K562 (cell line): ENCODE measurements at regions not wholly inside any gene's neighbourhood (a gene's known extent, or its start where the extent isn't known, plus 50 kb on each side); places are given as distances from the start of the nearest gene placed in this dataset.

ENCODE experiments used
- EHMT2 ChIP-seq: fragments of 450-650 bp; IDR thresholded peaks from 2 replicates; pipeline ENCODE4 v1.6.1; 2018; ENCODE audit warnings: antibody characterized with exemption
- ERF ChIP-seq: fragments of 450-650 bp; formaldehyde crosslinking; IDR thresholded peaks from 2 replicates; pipeline ENCODE4 v1.4.0; 2020; ENCODE audit warnings: mild to moderate bottlenecking, mixed read lengths
- IRF2 ChIP-seq: sonication (generic); formaldehyde crosslinking; IDR thresholded peaks from 2 replicates; pipeline ENCODE4 v1.8.1; 2022; ENCODE audit warnings: mild to moderate bottlenecking, missing genetic modification reagents
- JUND ChIP-seq, 2 experiments: IDR thresholded peaks; 2 replicates in 1 of 2; 3 replicates in 1 of 2; pipeline ENCODE4 v1.6.1; 2011; ENCODE audit warnings: borderline replicate concordance in 2 of 2, low read depth in 2 of 2, low read length in 2 of 2, improper control_type of control experiment in 1 of 2, missing biosample characterization in 1 of 2, missing genetic modification characterization in 1 of 2, missing genetic modification reagents in 1 of 2
- KAT8 ChIP-seq: fragments of 450-650 bp; IDR thresholded peaks from 2 replicates; pipeline ENCODE4 v1.6.1; 2016; ENCODE audit warnings: low read depth, mild to moderate bottlenecking
- NFYB ChIP-seq: IDR thresholded peaks from 2 replicates; pipeline ENCODE4 v1.6.1; 2011; ENCODE audit warnings: mild to moderate bottlenecking, moderate library complexity; ENCODE audit not compliant: insufficient read length; ENCODE audit errors: extremely low read depth
- POLR2A ChIP-seq: fragments of 450-650 bp; conservative IDR thresholded peaks from 2 replicates; pipeline ENCODE4 v1.6.1; 2016
- POLR2AphosphoS5 ChIP-seq: IDR thresholded peaks from 2 replicates; pipeline ENCODE4 v1.6.1; 2011; ENCODE audit warnings: mild to moderate bottlenecking, low read depth, low read length, moderate library complexity; ENCODE audit not compliant: control insufficient read depth, insufficient read depth
- TBP ChIP-seq: optimal IDR thresholded peaks from 2 replicates; pipeline ENCODE3; 2011; ENCODE audit warnings: low read depth, low read length, improper control_type of control experiment
- TFAM ChIP-seq: fragments of 250-450 bp; sonication (Bioruptor Pico); conservative IDR thresholded peaks from 2 replicates; pipeline ENCODE4 v1.5.0; 2021; ENCODE audit warnings: mild to moderate bottlenecking, moderate library complexity
- ZNF717 ChIP-seq: fragments of 250-450 bp; sonication (Bioruptor Pico); IDR thresholded peaks from 2 replicates; pipeline ENCODE4 v1.5.0; 2021
- TF ChIP-seq, protein P1 (sequence below): sonication (generic); formaldehyde crosslinking; IDR thresholded peaks from 2 replicates; pipeline ENCODE4 v1.5.0; 2020; ENCODE audit warnings: missing genetic modification reagents
- TF ChIP-seq, protein P2 (sequence below): IDR thresholded peaks from 3 replicates; pipeline ENCODE4 v1.6.1; 2011; ENCODE audit warnings: borderline replicate concordance, mild to moderate bottlenecking, moderate library complexity; ENCODE audit not compliant: insufficient read length; ENCODE audit errors: extremely low read depth
- TF ChIP-seq, protein P3 (sequence below): fragments of 450-650 bp; formaldehyde crosslinking; IDR thresholded peaks from 2 replicates; pipeline ENCODE4 v1.4.0; 2020; ENCODE audit warnings: mild to moderate bottlenecking, mixed read lengths

DNA sequence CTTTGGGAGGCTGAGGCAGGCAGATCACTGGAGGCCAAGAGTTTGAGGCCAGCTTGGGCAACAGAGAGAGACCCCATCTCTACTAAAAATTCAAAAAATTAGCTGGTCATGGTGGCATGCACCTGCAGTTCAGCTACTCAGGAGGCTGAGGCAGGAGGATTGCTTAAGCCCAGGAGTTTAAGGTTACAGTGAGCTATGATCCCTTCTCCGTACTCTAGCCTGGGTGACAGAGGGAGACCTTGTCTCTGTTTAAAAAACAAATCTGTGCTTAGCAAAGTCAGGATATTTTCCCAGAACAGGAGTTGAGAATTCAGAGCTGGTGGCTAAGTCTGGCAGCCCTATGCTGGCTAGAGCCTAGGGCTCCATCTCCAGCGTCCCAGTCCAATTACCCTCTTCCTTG lies 142.9 kb upstream of the PZP start:
- TF ChIP-seq ERF (no peak), POLR2AphosphoS5 (no peak), NFYB (no peak), KAT8 (no peak), EHMT2 (no peak), ZNF717 (CRISPR knock-in tag) (no peak), TFAM (CRISPR knock-in tag) (no peak), JUND (IDR thresholded peaks at IDR 0.05; ENCODE audit: borderline replicate concordance, low read depth, low read length) (no peak), JUND (tag; IDR thresholded peaks at IDR 0.05; ENCODE audit: borderline replicate concordance, low read depth, low read length) (no peak), IRF2 (CRISPR knock-in tag) (no peak), TBP (no peak), POLR2A (no peak)
- TF ChIP-seq, protein P1, sequence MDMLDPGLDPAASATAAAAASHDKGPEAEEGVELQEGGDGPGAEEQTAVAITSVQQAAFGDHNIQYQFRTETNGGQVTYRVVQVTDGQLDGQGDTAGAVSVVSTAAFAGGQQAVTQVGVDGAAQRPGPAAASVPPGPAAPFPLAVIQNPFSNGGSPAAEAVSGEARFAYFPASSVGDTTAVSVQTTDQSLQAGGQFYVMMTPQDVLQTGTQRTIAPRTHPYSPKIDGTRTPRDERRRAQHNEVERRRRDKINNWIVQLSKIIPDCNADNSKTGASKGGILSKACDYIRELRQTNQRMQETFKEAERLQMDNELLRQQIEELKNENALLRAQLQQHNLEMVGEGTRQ = no peak
- TF ChIP-seq, protein P2, sequence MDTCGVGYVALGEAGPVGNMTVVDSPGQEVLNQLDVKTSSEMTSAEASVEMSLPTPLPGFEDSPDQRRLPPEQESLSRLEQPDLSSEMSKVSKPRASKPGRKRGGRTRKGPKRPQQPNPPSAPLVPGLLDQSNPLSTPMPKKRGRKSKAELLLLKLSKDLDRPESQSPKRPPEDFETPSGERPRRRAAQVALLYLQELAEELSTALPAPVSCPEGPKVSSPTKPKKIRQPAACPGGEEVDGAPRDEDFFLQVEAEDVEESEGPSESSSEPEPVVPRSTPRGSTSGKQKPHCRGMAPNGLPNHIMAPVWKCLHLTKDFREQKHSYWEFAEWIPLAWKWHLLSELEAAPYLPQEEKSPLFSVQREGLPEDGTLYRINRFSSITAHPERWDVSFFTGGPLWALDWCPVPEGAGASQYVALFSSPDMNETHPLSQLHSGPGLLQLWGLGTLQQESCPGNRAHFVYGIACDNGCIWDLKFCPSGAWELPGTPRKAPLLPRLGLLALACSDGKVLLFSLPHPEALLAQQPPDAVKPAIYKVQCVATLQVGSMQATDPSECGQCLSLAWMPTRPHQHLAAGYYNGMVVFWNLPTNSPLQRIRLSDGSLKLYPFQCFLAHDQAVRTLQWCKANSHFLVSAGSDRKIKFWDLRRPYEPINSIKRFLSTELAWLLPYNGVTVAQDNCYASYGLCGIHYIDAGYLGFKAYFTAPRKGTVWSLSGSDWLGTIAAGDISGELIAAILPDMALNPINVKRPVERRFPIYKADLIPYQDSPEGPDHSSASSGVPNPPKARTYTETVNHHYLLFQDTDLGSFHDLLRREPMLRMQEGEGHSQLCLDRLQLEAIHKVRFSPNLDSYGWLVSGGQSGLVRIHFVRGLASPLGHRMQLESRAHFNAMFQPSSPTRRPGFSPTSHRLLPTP = no peak
- TF ChIP-seq, protein P3, sequence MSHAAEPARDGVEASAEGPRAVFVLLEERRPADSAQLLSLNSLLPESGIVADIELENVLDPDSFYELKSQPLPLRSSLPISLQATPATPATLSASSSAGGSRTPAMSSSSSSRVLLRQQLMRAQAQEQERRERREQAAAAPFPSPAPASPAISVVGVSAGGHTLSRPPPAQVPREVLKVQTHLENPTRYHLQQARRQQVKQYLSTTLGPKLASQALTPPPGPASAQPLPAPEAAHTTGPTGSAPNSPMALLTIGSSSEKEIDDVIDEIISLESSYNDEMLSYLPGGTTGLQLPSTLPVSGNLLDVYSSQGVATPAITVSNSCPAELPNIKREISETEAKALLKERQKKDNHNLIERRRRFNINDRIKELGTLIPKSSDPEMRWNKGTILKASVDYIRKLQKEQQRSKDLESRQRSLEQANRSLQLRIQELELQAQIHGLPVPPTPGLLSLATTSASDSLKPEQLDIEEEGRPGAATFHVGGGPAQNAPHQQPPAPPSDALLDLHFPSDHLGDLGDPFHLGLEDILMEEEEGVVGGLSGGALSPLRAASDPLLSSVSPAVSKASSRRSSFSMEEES (CRISPR knock-in tag) = no peak
